GM10266 (cell line): ENCODE measurements at regions not wholly inside any gene's neighbourhood (a gene's known extent, or its start where the extent isn't known, plus 50 kb on each side); places are given as distances from the start of the nearest gene placed in this dataset.
"Not testable (repeated sequence)": the region's sequence is repeated elsewhere in the genome, so short reads cannot be mapped to it uniquely, and the experiment has no call there.

ENCODE experiments used
- DNase-seq: peaks from one replicate; pipeline ENCODE4 v3.0.0; 2012; ENCODE audit errors: extremely low spot score
- CTCF ChIP-seq: IDR thresholded peaks from 2 replicates; pipeline ENCODE4 v1.5.1; 2012; ENCODE audit warnings: mild to moderate bottlenecking, low read depth; ENCODE audit not compliant: control insufficient read depth, insufficient read depth; ENCODE audit errors: missing control alignments

- DNase-seq: no peak
- TF ChIP-seq CTCF: no peak
Measured at GRCh38 chr4:125594056-125594602, 279.4 kb downstream of the FAT4 start.

GRCh38 chr4:125605926-125606325 lies 291.2 kb downstream of the FAT4 start:
- not testable (repeated sequence) for DNase-seq

- no peak for DNase-seq
- TF ChIP-seq CTCF: no peak
Measured at GRCh38 chr4:125620066-125620860, 305.5 kb downstream of the FAT4 start.

- no peak for DNase-seq
Measured at GRCh38 chr4:125624951-125625350, 310.2 kb downstream of the FAT4 start.

GRCh38 chr4:125626946-125627345 lies 312.2 kb downstream of the FAT4 start:
- no peak for DNase-seq
- TF ChIP-seq CTCF: no peak

More at GRCh38 chr4:125624951-125625350, 310.2 kb downstream of the FAT4 start:
- no peak for TF ChIP-seq CTCF

- no peak for DNase-seq
- TF ChIP-seq CTCF: no peak
Measured at GRCh38 chr4:125639182-125639621, 324.4 kb downstream of the FAT4 start.

GRCh38 chr4:125641611-125642010 lies 326.9 kb downstream of the FAT4 start:
- no peak for TF ChIP-seq CTCF
- DNase-seq: no peak
